Smooth muscle cell (in vitro differentiated cells): ENCODE measurements at regions not wholly inside any gene's neighbourhood (a gene's known extent, or its start where the extent isn't known, plus 50 kb on each side); places are given as distances from the start of the nearest gene placed in this dataset.

Source experiments
- DNase-seq: peaks from one replicate; lab custom pipeline; 2025; ENCODE audit not compliant: unreplicated experiment; lab: John Stamatoyannopoulos, UW
- H2AFZ ChIP-seq: fragments of 200-600 bp; sonication (generic); 2 replicates; pipeline ENCODE4 v1.6.0; 2016; ENCODE audit warnings: antibody characterized with exemption, low read depth, mild to moderate bottlenecking
- H3F3A ChIP-seq: fragments of 200-600 bp; sonication (generic); 2 replicates; pipeline ENCODE4 v1.6.0; 2017; ENCODE audit warnings: antibody characterized with exemption, low read depth
- H3K27ac ChIP-seq: fragments of 200-600 bp; sonication (generic); 2 replicates; pipeline ENCODE4 v1.5.1; 2016; ENCODE audit warnings: low read depth, mild to moderate bottlenecking
- H3K27me3 ChIP-seq: fragments of 200-600 bp; sonication (generic); 2 replicates; pipeline ENCODE4 v1.6.1; 2016; ENCODE audit warnings: low read depth, mild to moderate bottlenecking
- H3K36me3 ChIP-seq: fragments of 200-600 bp; sonication (generic); 2 replicates; pipeline ENCODE4 v1.5.1; 2016; ENCODE audit warnings: low read depth
- H3K4me1 ChIP-seq: fragments of 200-600 bp; sonication (generic); 2 replicates; pipeline ENCODE4 v1.5.1; 2016; ENCODE audit warnings: low read depth
- H3K4me2 ChIP-seq: fragments of 200-600 bp; sonication (generic); 2 replicates; pipeline ENCODE4 v1.6.0; 2016; ENCODE audit warnings: mild to moderate bottlenecking
- H3K4me3 ChIP-seq: fragments of 200-600 bp; sonication (generic); 2 replicates; pipeline ENCODE4 v1.5.1; 2016; ENCODE audit warnings: mild to moderate bottlenecking
- H3K79me2 ChIP-seq: fragments of 200-600 bp; sonication (generic); 2 replicates; pipeline ENCODE4 v1.6.0; 2016; ENCODE audit warnings: low read depth, mild to moderate bottlenecking
- H3K9ac ChIP-seq: fragments of 200-600 bp; sonication (generic); 2 replicates; pipeline ENCODE4 v1.6.0; 2016; ENCODE audit warnings: low read depth
- H3K9me3 ChIP-seq: fragments of 200-600 bp; sonication (generic); replicated peaks from 2 replicates; pipeline ENCODE4 v1.5.1; 2016; ENCODE audit warnings: low read depth
- H4K20me1 ChIP-seq: fragments of 200-600 bp; sonication (generic); 2 replicates; pipeline ENCODE4 v1.6.0; 2016; ENCODE audit warnings: low read depth
- WGBS: methylation state at CpG from one replicate; pipeline ENCODE4 v1.1.7; 2016; ENCODE audit warnings: low lambda C conversion rate; 5-methylcytosine and 5-hydroxymethylcytosine counted together
- TF ChIP-seq, protein P1 (sequence below): fragments of 200-600 bp; sonication (generic); IDR thresholded peaks from 2 replicates; pipeline ENCODE4 v1.5.1; 2017; ENCODE audit warnings: borderline replicate concordance, mild to moderate bottlenecking, antibody characterized with exemption; ENCODE audit not compliant: insufficient read depth, poor library complexity, severe bottlenecking

DNA sequence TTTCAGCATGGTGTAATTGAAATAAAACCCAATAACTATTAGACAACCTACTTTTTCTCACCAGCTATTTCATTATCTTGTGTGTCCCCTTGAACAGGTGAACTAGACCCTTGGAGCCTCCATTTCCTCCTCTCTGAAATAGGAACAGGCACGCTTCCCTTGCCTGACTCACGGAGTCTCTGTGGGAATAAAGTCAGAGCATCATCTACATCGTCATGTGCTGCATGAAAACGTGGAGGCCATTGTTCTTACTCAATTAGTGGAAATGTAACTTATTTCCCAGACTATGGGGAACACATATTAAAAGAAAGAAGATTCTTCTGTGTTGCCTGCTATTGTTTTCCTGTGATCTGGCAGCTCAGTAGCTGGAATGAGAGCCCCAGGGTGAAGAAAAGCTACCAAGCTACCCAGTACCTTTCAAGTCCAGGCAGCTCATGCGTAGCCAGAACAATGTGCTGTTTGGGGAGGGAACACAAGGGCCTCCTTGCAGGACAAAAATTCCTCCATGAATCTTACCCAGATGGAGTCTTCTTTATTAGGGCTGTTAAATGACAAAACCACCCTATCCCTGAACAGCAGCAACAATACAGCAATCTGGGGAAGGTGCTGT is 59.8 kb downstream of the SOX11 start:
- H3K27ac ChIP-seq = no peak overlapping the region
- WGBS = 82% methylated on average over 5 of the region's 5 CpGs
- no peaks in the 10 kb centered on the region for H3K79me2 ChIP-seq
- H3K9me3 ChIP-seq = no peaks in the 10 kb centered on the region
- no peak overlapping the region for H3K4me3 ChIP-seq
- H4K20me1 ChIP-seq = no peaks in the 10 kb centered on the region
- no peak overlapping the region for H3K4me2 ChIP-seq
- TF ChIP-seq, protein P1, sequence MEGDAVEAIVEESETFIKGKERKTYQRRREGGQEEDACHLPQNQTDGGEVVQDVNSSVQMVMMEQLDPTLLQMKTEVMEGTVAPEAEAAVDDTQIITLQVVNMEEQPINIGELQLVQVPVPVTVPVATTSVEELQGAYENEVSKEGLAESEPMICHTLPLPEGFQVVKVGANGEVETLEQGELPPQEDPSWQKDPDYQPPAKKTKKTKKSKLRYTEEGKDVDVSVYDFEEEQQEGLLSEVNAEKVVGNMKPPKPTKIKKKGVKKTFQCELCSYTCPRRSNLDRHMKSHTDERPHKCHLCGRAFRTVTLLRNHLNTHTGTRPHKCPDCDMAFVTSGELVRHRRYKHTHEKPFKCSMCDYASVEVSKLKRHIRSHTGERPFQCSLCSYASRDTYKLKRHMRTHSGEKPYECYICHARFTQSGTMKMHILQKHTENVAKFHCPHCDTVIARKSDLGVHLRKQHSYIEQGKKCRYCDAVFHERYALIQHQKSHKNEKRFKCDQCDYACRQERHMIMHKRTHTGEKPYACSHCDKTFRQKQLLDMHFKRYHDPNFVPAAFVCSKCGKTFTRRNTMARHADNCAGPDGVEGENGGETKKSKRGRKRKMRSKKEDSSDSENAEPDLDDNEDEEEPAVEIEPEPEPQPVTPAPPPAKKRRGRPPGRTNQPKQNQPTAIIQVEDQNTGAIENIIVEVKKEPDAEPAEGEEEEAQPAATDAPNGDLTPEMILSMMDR = no peak
- H3K9ac ChIP-seq = no peak overlapping the region
- no peaks in the 10 kb centered on the region for H3K36me3 ChIP-seq
- no peaks in the 10 kb centered on the region for H3F3A ChIP-seq
- peaks cover 91% of the 10 kb centered on the region for H3K27me3 ChIP-seq
- no peak overlapping the region for H2AFZ ChIP-seq
- no peak for DNase-seq
- peaks cover 12% of the 10 kb centered on the region for H3K4me1 ChIP-seq

DNA sequence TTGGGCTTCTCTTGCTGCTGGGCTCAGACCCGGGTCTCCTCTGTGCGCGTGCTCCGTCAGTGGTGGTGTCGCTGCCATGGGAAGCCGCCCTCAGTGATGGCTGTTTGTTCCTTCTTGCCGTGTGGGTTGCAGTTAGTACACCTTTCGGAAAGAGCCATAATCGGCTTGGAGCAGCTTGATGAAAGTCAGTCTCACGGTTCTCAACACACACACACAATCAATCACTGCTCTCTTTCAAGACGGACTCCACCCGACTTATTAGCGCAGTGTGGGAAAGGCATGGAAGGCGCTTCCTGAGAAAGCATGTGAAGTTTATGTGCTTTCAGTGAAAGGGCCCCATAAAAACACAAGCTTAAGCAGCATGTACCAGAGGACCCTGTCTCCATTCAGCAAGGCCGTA is 64.1 kb downstream of the SOX11 start:
- Histone ChIP-seq H3K4me2 (peak overlapping the region; percentile 37), H2AFZ (peak overlapping the region; percentile 69), H3K9ac (no peak overlapping the region), H3K4me3 (no peak overlapping the region), H3K9me3 (no peaks in the 10 kb centered on the region), H3K4me1 (peaks cover 12% of the 10 kb centered on the region), H3K27ac (no peak overlapping the region), H3K27me3 (peaks cover 92% of the 10 kb centered on the region), H3K36me3 (no peaks in the 10 kb centered on the region), H3K79me2 (no peaks in the 10 kb centered on the region), H3F3A (no peaks in the 10 kb centered on the region), H4K20me1 (no peaks in the 10 kb centered on the region)
- 35% methylated on average over 15 of the region's 15 CpGs for WGBS
- TF ChIP-seq, protein P1 = no peak
- DNase-seq = no peak

- DNase-seq = no peak
- Histone ChIP-seq H3K4me1 (peaks cover 6% of the 10 kb centered on the region), H3K4me3 (no peak overlapping the region), H3K27ac (no peak overlapping the region), H3K27me3 (peaks cover 76% of the 10 kb centered on the region), H3K9me3 (no peaks in the 10 kb centered on the region), H3F3A (no peaks in the 10 kb centered on the region), H3K4me2 (no peak overlapping the region), H4K20me1 (no peaks in the 10 kb centered on the region), H2AFZ (no peak overlapping the region), H3K36me3 (no peaks in the 10 kb centered on the region), H3K79me2 (no peaks in the 10 kb centered on the region), H3K9ac (no peak overlapping the region)
- WGBS = 98% methylated on average over 5 of the region's 5 CpGs
- TF ChIP-seq, protein P1 = no peak
Measured at GRCh38 chr2:5758346-5758745, 66.2 kb downstream of the SOX11 start.

- TF ChIP-seq, protein P1 = no peak
- 85% methylated on average over 3 of the region's 3 CpGs for WGBS
Measured at GRCh38 chr2:5759949-5760348, 67.8 kb downstream of the SOX11 start.

More at GRCh38 chr2:5759949-5760348, 67.8 kb downstream of the SOX11 start:
- H3K4me1 ChIP-seq = peaks cover 6% of the 10 kb centered on the region
- H3F3A ChIP-seq = no peaks in the 10 kb centered on the region
- H3K4me2 ChIP-seq = no peak overlapping the region
- H3K79me2 ChIP-seq = no peaks in the 10 kb centered on the region
- no peak overlapping the region for H2AFZ ChIP-seq
- no peaks in the 10 kb centered on the region for H4K20me1 ChIP-seq
- H3K27ac ChIP-seq = no peak overlapping the region
- H3K4me3 ChIP-seq = no peak overlapping the region
- H3K36me3 ChIP-seq = no peaks in the 10 kb centered on the region
- no peaks in the 10 kb centered on the region for H3K9me3 ChIP-seq
- H3K27me3 ChIP-seq = peaks cover 69% of the 10 kb centered on the region
- H3K9ac ChIP-seq = no peak overlapping the region
- no peak for DNase-seq
